Neuron (in vitro differentiated cells): ENCODE measurements at regions not wholly inside any gene's neighbourhood (a gene's known extent, or its start where the extent isn't known, plus 50 kb on each side); places are given as distances from the start of the nearest gene placed in this dataset.
"Not testable (repeated sequence)": the region's sequence is repeated elsewhere in the genome, so short reads cannot be mapped to it uniquely, and the experiment has no call there.

ENCODE experiments used
- H2AFZ ChIP-seq: one replicate; pipeline ENCODE4 v1.6.1; 2013; ENCODE audit warnings: low read depth, mild to moderate bottlenecking, inconsistent platforms, low read length, moderate library complexity
- H3K27me3 ChIP-seq: one replicate; pipeline ENCODE4 v1.6.1; 2013; ENCODE audit warnings: low read length; ENCODE audit not compliant: insufficient read depth
- H3K36me3 ChIP-seq: one replicate; pipeline ENCODE4 v1.6.1; 2013; ENCODE audit warnings: low read length; ENCODE audit not compliant: insufficient read depth
- H3K4me1 ChIP-seq: one replicate; pipeline ENCODE4 v1.6.1; 2013; ENCODE audit warnings: low read length; ENCODE audit not compliant: insufficient read depth
- H3K4me3 ChIP-seq: 2 replicates; pipeline ENCODE4 v1.5.1; 2013; ENCODE audit warnings: mild to moderate bottlenecking, low read length, moderate library complexity
- H3K9me3 ChIP-seq: one replicate; pipeline ENCODE4 v1.6.1; 2013; ENCODE audit warnings: low read length

GRCh38 chr2:122322815-122323214 lies 567.4 kb downstream of the TSN start:
- no peaks in the 10 kb centered on the region for H3K9me3 ChIP-seq
- H2AFZ ChIP-seq = no peak overlapping the region
- no peaks in the 10 kb centered on the region for H3K27me3 ChIP-seq
- H3K4me3 ChIP-seq = no peak overlapping the region
- no peaks in the 10 kb centered on the region for H3K4me1 ChIP-seq
- H3K36me3 ChIP-seq = no peaks in the 10 kb centered on the region

- no peaks in the 10 kb centered on the region for H3K27me3 ChIP-seq
- no peak overlapping the region for H3K4me3 ChIP-seq
- H3K4me1 ChIP-seq = no peaks in the 10 kb centered on the region
- H3K9me3 ChIP-seq = no peaks in the 10 kb centered on the region
- no peaks in the 10 kb centered on the region for H3K36me3 ChIP-seq
- H2AFZ ChIP-seq = no peak overlapping the region
These were observed 568.5 kb downstream of the TSN start for GRCh38 chr2:122323927-122324326.

GRCh38 chr2:122326471-122326870 lies 571.0 kb downstream of the TSN start:
- Histone ChIP-seq H3K27me3 (no peaks in the 10 kb centered on the region), H2AFZ (no peak overlapping the region), H3K36me3 (no peaks in the 10 kb centered on the region), H3K4me3 (no peak overlapping the region), H3K9me3 (no peaks in the 10 kb centered on the region), H3K4me1 (no peaks in the 10 kb centered on the region)

- H3K4me1 ChIP-seq = no peaks in the 10 kb centered on the region
- no peaks in the 10 kb centered on the region for H3K9me3 ChIP-seq
- no peaks in the 10 kb centered on the region for H3K36me3 ChIP-seq
- H2AFZ ChIP-seq = no peak overlapping the region
- H3K4me3 ChIP-seq = no peak overlapping the region
- H3K27me3 ChIP-seq = no peaks in the 10 kb centered on the region
These were observed 573.4 kb downstream of the TSN start for GRCh38 chr2:122328816-122329215.

GRCh38 chr2:122329278-122329677 lies 573.8 kb downstream of the TSN start:
- Histone ChIP-seq H3K36me3 (no peaks in the 10 kb centered on the region), H3K9me3 (no peaks in the 10 kb centered on the region), H3K4me3 (no peak overlapping the region), H2AFZ (no peak overlapping the region), H3K4me1 (no peaks in the 10 kb centered on the region), H3K27me3 (no peaks in the 10 kb centered on the region)

- Histone ChIP-seq H3K9me3 (no peaks in the 10 kb centered on the region), H3K4me1 (no peaks in the 10 kb centered on the region), H3K4me3 (no peak overlapping the region), H3K36me3 (no peaks in the 10 kb centered on the region), H2AFZ (no peak overlapping the region), H3K27me3 (no peaks in the 10 kb centered on the region)
These were observed 578.5 kb downstream of the TSN start for GRCh38 chr2:122333932-122334331.

- no peaks in the 10 kb centered on the region for H3K9me3 ChIP-seq
- H3K36me3 ChIP-seq = no peaks in the 10 kb centered on the region
- no peaks in the 10 kb centered on the region for H3K27me3 ChIP-seq
These were observed 582.5 kb downstream of the TSN start for GRCh38 chr2:122338000-122338399.

GRCh38 chr2:122340246-122340645 lies 584.8 kb downstream of the TSN start:
- no peaks in the 10 kb centered on the region for H3K9me3 ChIP-seq
- no peak overlapping the region for H2AFZ ChIP-seq
- no peaks in the 10 kb centered on the region for H3K27me3 ChIP-seq
- no peaks in the 10 kb centered on the region for H3K4me1 ChIP-seq
- H3K4me3 ChIP-seq = no peak overlapping the region
- no peaks in the 10 kb centered on the region for H3K36me3 ChIP-seq

More at GRCh38 chr2:122338000-122338399, 582.5 kb downstream of the TSN start:
- H3K4me1 ChIP-seq = no peaks in the 10 kb centered on the region
- H3K4me3 ChIP-seq = no peak overlapping the region
- no peak overlapping the region for H2AFZ ChIP-seq

- Histone ChIP-seq H3K9me3 (no peaks in the 10 kb centered on the region), H3K27me3 (no peaks in the 10 kb centered on the region), H3K4me3 (no peak overlapping the region), H3K36me3 (no peaks in the 10 kb centered on the region), H2AFZ (no peak overlapping the region), H3K4me1 (no peaks in the 10 kb centered on the region)
These were observed 585.6 kb downstream of the TSN start for GRCh38 chr2:122341007-122341406.

GRCh38 chr2:122352151-122352550 lies 596.7 kb downstream of the TSN start:
- not testable (repeated sequence) for H2AFZ ChIP-seq, H3K4me1 ChIP-seq, H3K27me3 ChIP-seq, H3K9me3 ChIP-seq, H3K4me3 ChIP-seq, H3K36me3 ChIP-seq

GRCh38 chr2:122357998-122358397 lies 602.5 kb downstream of the TSN start:
- H3K36me3 ChIP-seq = no peaks in the 10 kb centered on the region
- no peak overlapping the region for H2AFZ ChIP-seq
- no peaks in the 10 kb centered on the region for H3K27me3 ChIP-seq
- H3K4me3 ChIP-seq = no peak overlapping the region
- no peaks in the 10 kb centered on the region for H3K9me3 ChIP-seq
- no peaks in the 10 kb centered on the region for H3K4me1 ChIP-seq

- Histone ChIP-seq H3K9me3 (no peaks in the 10 kb centered on the region), H3K36me3 (no peaks in the 10 kb centered on the region), H2AFZ (no peak overlapping the region), H3K4me3 (no peak overlapping the region), H3K4me1 (no peaks in the 10 kb centered on the region), H3K27me3 (no peaks in the 10 kb centered on the region)
These were observed 603.3 kb downstream of the TSN start for GRCh38 chr2:122358729-122359128.

GRCh38 chr2:122363885-122364284 lies 608.4 kb downstream of the TSN start:
- no peaks in the 10 kb centered on the region for H3K4me1 ChIP-seq
- no peak overlapping the region for H2AFZ ChIP-seq
- no peaks in the 10 kb centered on the region for H3K9me3 ChIP-seq
- H3K36me3 ChIP-seq = no peaks in the 10 kb centered on the region
- no peak overlapping the region for H3K4me3 ChIP-seq
- H3K27me3 ChIP-seq = no peaks in the 10 kb centered on the region

- no peaks in the 10 kb centered on the region for H3K36me3 ChIP-seq
- no peak overlapping the region for H3K4me3 ChIP-seq
- H3K4me1 ChIP-seq = no peaks in the 10 kb centered on the region
- H3K27me3 ChIP-seq = no peaks in the 10 kb centered on the region
- H2AFZ ChIP-seq = no peak overlapping the region
- H3K9me3 ChIP-seq = no peaks in the 10 kb centered on the region
These were observed 611.0 kb downstream of the TSN start for GRCh38 chr2:122366427-122366826.
